ENCODE measurements at regions not wholly inside any gene's neighbourhood (a gene's known extent, or its start where the extent isn't known, plus 50 kb on each side); places are given as distances from the start of the nearest gene placed in this dataset.
"Not testable (repeated sequence)": the region's sequence is repeated elsewhere in the genome, so short reads cannot be mapped to it uniquely, and the experiment has no call there.

- DNase-seq (ENCODE audit: low read depth in 2 of 2): no peak
Measured at GRCh38 chr4:57333684-57334083, 223.5 kb upstream of the IGFBP7 start.

GRCh38 chr4:57331959-57332358 lies 221.8 kb upstream of the IGFBP7 start:
- DNase-seq (ENCODE audit: low read depth in 2 of 2): no peak

- DNase-seq (ENCODE audit: low read depth in 2 of 2): no peak
Measured at GRCh38 chr4:57329279-57329678, 219.1 kb upstream of the IGFBP7 start.

GRCh38 chr4:57324673-57325307 lies 214.6 kb upstream of the IGFBP7 start:
- no peak for DNase-seq (ENCODE audit: low read depth in 2 of 2)

GRCh38 chr4:57320849-57321248 lies 210.7 kb upstream of the IGFBP7 start:
- DNase-seq (ENCODE audit: low read depth in 2 of 2): no peak

- DNase-seq (ENCODE audit: low read depth in 2 of 2): no peak
Measured at GRCh38 chr4:57320217-57320616, 210.0 kb upstream of the IGFBP7 start.

- no peak for DNase-seq (ENCODE audit: low read depth in 2 of 2)
Measured at GRCh38 chr4:57318703-57319102, 208.5 kb upstream of the IGFBP7 start.

GRCh38 chr4:57314636-57315035 lies 204.5 kb upstream of the IGFBP7 start:
- DNase-seq (ENCODE audit: low read depth in 2 of 2): no peak

- DNase-seq (ENCODE audit: low read depth in 2 of 2): no peak
Measured at GRCh38 chr4:57312296-57312695, 202.1 kb upstream of the IGFBP7 start.

GRCh38 chr4:57309658-57310057 lies 199.5 kb upstream of the IGFBP7 start:
- no peak for DNase-seq (ENCODE audit: low read depth in 2 of 2)

GRCh38 chr4:57308301-57308700 lies 198.1 kb upstream of the IGFBP7 start:
- DNase-seq (ENCODE audit: low read depth in 2 of 2): no peak

GRCh38 chr4:57305836-57306235 lies 195.7 kb upstream of the IGFBP7 start:
- no peak for DNase-seq (ENCODE audit: low read depth in 2 of 2)

- DNase-seq (ENCODE audit: low read depth in 2 of 2): no peak
Measured at GRCh38 chr4:57303012-57303751, 193.0 kb upstream of the IGFBP7 start.

GRCh38 chr4:57300300-57300699 lies 190.1 kb upstream of the IGFBP7 start:
- not testable (repeated sequence) for DNase-seq (ENCODE audit: low read depth in 2 of 2)

- no peak for DNase-seq (ENCODE audit: low read depth in 2 of 2)
Measured at GRCh38 chr4:57291911-57292310, 181.7 kb upstream of the IGFBP7 start.

GRCh38 chr4:57287687-57288604 lies 177.8 kb upstream of the IGFBP7 start:
- DNase-seq (ENCODE audit: low read depth in 2 of 2): no peak

GRCh38 chr4:57282933-57283310 lies 172.7 kb upstream of the IGFBP7 start:
- DNase-seq (ENCODE audit: low read depth in 2 of 2): no peak

- DNase-seq (ENCODE audit: low read depth in 2 of 2): no peak
Measured at GRCh38 chr4:57280481-57280880, 170.3 kb upstream of the IGFBP7 start.

- DNase-seq (ENCODE audit: low read depth in 2 of 2): no peak
Measured at GRCh38 chr4:57278780-57279179, 168.6 kb upstream of the IGFBP7 start.

- no peak for DNase-seq (ENCODE audit: low read depth in 2 of 2)
Measured at GRCh38 chr4:57274082-57274481, 163.9 kb upstream of the IGFBP7 start.

- no peak for DNase-seq (ENCODE audit: low read depth in 2 of 2)
Measured at GRCh38 chr4:57270346-57270745, 160.2 kb upstream of the IGFBP7 start.

- DNase-seq (ENCODE audit: low read depth in 2 of 2): no peak
Measured at GRCh38 chr4:57265831-57266582, 155.8 kb upstream of the IGFBP7 start.

All from activated CD8-positive, alpha-beta memory T cell treated with anti-CD3 and anti-CD28 coated beads for 4 hours (primary cell).